ENCODE measurements at regions not wholly inside any gene's neighbourhood (a gene's known extent, or its start where the extent isn't known, plus 50 kb on each side); places are given as distances from the start of the nearest gene placed in this dataset.

DNA sequence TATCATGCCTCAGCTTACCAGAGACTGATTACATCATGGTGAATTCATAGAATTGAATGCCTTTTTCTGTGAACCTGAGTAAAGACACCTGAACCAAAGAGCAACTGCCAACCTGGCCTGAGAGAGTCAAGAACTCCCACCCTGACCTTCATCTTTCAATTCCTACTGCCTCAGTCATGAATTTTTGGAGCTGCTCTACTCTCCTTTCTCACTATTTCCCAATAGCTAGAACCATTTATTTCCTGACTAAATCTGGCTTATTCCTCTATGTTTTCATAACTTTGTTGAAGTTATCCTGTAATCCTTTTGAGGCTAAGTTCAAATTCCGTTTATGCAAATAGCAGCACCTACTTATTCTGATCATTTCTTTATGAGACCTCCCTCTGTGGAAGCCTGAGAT, 712.4 kb upstream of the UBE2E2 start:
- Histone ChIP-seq H3K4me3 (ENCODE audit: low read depth in 2 of 2, low read length in 1 of 2) (no peak overlapping the region), H2AFZ (ENCODE audit: low read depth) (no peak overlapping the region), H3K27me3 (ENCODE audit: insufficient read depth) (no peaks in the 10 kb centered on the region), H3K9me2 (no peaks in the 10 kb centered on the region), H4K20me1 (ENCODE audit: insufficient read depth) (no peaks in the 10 kb centered on the region), H3K4me2 (no peak overlapping the region), H3K9me3 (no peaks in the 10 kb centered on the region), H3F3A (replicated peaks; ENCODE audit: insufficient read depth) (no peaks in the 10 kb centered on the region), H3K9ac (no peak overlapping the region), H3K79me2 (ENCODE audit: insufficient read depth) (no peaks in the 10 kb centered on the region), H3K4me1 (ENCODE audit: control insufficient read depth in 1 of 2, insufficient read depth in 2 of 2, low read depth in 1 of 2, low read length in 1 of 2) (no peaks in the 10 kb centered on the region), H3K27ac (ENCODE audit: low read depth in 2 of 2, low read length in 1 of 2) (no peak overlapping the region), H3K36me3 (replicated peaks in 1 of 2; ENCODE audit: control insufficient read depth in 1 of 2, insufficient read depth in 2 of 2, low read length in 1 of 2) (no peaks in the 10 kb centered on the region)
- DNase-seq, result no peak
- POLR2A ChIA-PET, result no interaction called here
- WGBS (ENCODE audit: low lambda C conversion rate), result 24% methylated on average over 1 of the region's 1 CpG
- CTCF ChIA-PET, result interaction anchor here (1.2 to 1.4 kb wide), 2 partner anchors 12 to 40 kb away, joined by 3 read pairs; no protein-coding TSS in a partner anchor
- TF ChIP-seq TEAD4 (IDR thresholded peaks at IDR 0.05; ENCODE audit: borderline replicate concordance, insufficient read depth) (no peak), YY1 (IDR thresholded peaks at IDR 0.05; ENCODE audit: low read depth) (no peak), TCF12 (IDR thresholded peaks at IDR 0.05) (no peak), RXRA (IDR thresholded peaks at IDR 0.05; ENCODE audit: borderline replicate concordance, low read depth) (no peak), NRF1 (IDR thresholded peaks at IDR 0.05; ENCODE audit: low read depth, low read length) (no peak), RAD21 (IDR thresholded peaks at IDR 0.05; ENCODE audit: low read length) (no peak), NFIC (IDR thresholded peaks at IDR 0.05; ENCODE audit: borderline replicate concordance) (no peak), GATA2 (CRISPR knock-in tag; IDR thresholded peaks at IDR 0.05) (no peak)
- TF ChIP-seq, protein P1, sequence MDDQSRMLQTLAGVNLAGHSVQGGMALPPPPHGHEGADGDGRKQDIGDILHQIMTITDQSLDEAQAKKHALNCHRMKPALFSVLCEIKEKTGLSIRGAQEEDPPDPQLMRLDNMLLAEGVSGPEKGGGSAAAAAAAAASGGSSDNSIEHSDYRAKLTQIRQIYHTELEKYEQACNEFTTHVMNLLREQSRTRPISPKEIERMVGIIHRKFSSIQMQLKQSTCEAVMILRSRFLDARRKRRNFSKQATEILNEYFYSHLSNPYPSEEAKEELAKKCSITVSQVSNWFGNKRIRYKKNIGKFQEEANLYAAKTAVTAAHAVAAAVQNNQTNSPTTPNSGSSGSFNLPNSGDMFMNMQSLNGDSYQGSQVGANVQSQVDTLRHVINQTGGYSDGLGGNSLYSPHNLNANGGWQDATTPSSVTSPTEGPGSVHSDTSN (IDR thresholded peaks at IDR 0.05), result no peak
- TF ChIP-seq, protein P2, sequence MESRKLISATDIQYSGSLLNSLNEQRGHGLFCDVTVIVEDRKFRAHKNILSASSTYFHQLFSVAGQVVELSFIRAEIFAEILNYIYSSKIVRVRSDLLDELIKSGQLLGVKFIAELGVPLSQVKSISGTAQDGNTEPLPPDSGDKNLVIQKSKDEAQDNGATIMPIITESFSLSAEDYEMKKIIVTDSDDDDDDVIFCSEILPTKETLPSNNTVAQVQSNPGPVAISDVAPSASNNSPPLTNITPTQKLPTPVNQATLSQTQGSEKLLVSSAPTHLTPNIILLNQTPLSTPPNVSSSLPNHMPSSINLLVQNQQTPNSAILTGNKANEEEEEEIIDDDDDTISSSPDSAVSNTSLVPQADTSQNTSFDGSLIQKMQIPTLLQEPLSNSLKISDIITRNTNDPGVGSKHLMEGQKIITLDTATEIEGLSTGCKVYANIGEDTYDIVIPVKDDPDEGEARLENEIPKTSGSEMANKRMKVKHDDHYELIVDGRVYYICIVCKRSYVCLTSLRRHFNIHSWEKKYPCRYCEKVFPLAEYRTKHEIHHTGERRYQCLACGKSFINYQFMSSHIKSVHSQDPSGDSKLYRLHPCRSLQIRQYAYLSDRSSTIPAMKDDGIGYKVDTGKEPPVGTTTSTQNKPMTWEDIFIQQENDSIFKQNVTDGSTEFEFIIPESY (IDR thresholded peaks at IDR 0.05; ENCODE audit: borderline replicate concordance, low read depth), result no peak
- TF ChIP-seq, protein P3, sequence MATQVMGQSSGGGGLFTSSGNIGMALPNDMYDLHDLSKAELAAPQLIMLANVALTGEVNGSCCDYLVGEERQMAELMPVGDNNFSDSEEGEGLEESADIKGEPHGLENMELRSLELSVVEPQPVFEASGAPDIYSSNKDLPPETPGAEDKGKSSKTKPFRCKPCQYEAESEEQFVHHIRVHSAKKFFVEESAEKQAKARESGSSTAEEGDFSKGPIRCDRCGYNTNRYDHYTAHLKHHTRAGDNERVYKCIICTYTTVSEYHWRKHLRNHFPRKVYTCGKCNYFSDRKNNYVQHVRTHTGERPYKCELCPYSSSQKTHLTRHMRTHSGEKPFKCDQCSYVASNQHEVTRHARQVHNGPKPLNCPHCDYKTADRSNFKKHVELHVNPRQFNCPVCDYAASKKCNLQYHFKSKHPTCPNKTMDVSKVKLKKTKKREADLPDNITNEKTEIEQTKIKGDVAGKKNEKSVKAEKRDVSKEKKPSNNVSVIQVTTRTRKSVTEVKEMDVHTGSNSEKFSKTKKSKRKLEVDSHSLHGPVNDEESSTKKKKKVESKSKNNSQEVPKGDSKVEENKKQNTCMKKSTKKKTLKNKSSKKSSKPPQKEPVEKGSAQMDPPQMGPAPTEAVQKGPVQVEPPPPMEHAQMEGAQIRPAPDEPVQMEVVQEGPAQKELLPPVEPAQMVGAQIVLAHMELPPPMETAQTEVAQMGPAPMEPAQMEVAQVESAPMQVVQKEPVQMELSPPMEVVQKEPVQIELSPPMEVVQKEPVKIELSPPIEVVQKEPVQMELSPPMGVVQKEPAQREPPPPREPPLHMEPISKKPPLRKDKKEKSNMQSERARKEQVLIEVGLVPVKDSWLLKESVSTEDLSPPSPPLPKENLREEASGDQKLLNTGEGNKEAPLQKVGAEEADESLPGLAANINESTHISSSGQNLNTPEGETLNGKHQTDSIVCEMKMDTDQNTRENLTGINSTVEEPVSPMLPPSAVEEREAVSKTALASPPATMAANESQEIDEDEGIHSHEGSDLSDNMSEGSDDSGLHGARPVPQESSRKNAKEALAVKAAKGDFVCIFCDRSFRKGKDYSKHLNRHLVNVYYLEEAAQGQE (IDR thresholded peaks at IDR 0.05; ENCODE audit: low read depth, low read length), result no peak

DNA sequence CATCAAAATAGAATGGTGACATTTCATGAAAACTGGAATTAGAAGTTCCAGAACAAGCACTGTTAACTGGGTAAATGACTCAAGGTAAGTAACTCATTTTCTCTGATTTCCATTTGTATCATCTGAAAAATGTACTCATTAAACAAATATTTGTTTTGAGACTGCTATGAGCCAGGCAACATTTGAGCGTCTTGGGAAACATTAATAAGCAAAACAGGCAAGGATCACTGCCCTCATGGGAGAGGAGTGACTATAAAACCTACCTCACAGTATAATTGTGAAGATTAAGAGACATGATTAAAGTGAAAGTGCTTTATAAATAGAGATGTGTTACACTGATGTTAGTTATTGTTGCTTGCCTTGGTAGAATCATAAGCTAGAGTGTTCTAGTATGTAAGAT, 711.8 kb upstream of the UBE2E2 start:
- Histone ChIP-seq H3K4me2 (no peak overlapping the region), H3K27me3 (ENCODE audit: insufficient read depth) (no peaks in the 10 kb centered on the region), H3K4me1 (ENCODE audit: control insufficient read depth in 1 of 2, insufficient read depth in 2 of 2, low read depth in 1 of 2, low read length in 1 of 2) (no peaks in the 10 kb centered on the region), H4K20me1 (ENCODE audit: insufficient read depth) (no peaks in the 10 kb centered on the region), H3K27ac (ENCODE audit: low read depth in 2 of 2, low read length in 1 of 2) (no peak overlapping the region), H3K79me2 (ENCODE audit: insufficient read depth) (no peaks in the 10 kb centered on the region), H3K9me3 (no peaks in the 10 kb centered on the region), H3K9ac (no peak overlapping the region), H3K4me3 (ENCODE audit: low read depth in 2 of 2, low read length in 1 of 2) (no peak overlapping the region), H3K9me2 (no peaks in the 10 kb centered on the region), H2AFZ (ENCODE audit: low read depth) (no peak overlapping the region), H3K36me3 (replicated peaks in 1 of 2; ENCODE audit: control insufficient read depth in 1 of 2, insufficient read depth in 2 of 2, low read length in 1 of 2) (no peaks in the 10 kb centered on the region), H3F3A (replicated peaks; ENCODE audit: insufficient read depth) (no peaks in the 10 kb centered on the region)
- DNase-seq, result no peak
- ChIA-PET CTCF (interaction anchor here (1.4 kb wide), 1 partner anchor 39 kb away, joined by 3 read pairs; no protein-coding TSS in a partner anchor), POLR2A (no interaction called here)
- 8% methylated on average over 1 of the region's 1 CpG for WGBS (ENCODE audit: low lambda C conversion rate)
- no peak for TF ChIP-seq POLR2AphosphoS5 (IDR thresholded peaks at IDR 0.05; ENCODE audit: low read depth, low read length)
- TF ChIP-seq, protein P4, sequence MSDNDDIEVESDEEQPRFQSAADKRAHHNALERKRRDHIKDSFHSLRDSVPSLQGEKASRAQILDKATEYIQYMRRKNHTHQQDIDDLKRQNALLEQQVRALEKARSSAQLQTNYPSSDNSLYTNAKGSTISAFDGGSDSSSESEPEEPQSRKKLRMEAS (IDR thresholded peaks at IDR 0.05; ENCODE audit: low read depth), result no peak
- TF ChIP-seq JUND (IDR thresholded peaks at IDR 0.05), result no peak
- no peak for TF ChIP-seq MEF2A (IDR thresholded peaks at IDR 0.05; ENCODE audit: borderline replicate concordance, low read depth)
- no peak for TF ChIP-seq NRF1 (IDR thresholded peaks at IDR 0.05; ENCODE audit: low read depth, low read length)
- no peak for TF ChIP-seq FOXM1 (IDR thresholded peaks at IDR 0.05; ENCODE audit: low read depth)
- no peak for TF ChIP-seq RFX5 (IDR thresholded peaks at IDR 0.05; ENCODE audit: low read length)
- TF ChIP-seq, protein P1 (IDR thresholded peaks at IDR 0.05), result no peak
- no peak for TF ChIP-seq TAF1 (IDR thresholded peaks at IDR 0.05; ENCODE audit: borderline replicate concordance, low read depth, low read length)
- TF ChIP-seq SIN3A (IDR thresholded peaks at IDR 0.05; ENCODE audit: borderline replicate concordance, low read depth, low read length), result no peak
- no peak for TF ChIP-seq YY1 (IDR thresholded peaks at IDR 0.05; ENCODE audit: low read depth)
- no peak for TF ChIP-seq GABPA (IDR thresholded peaks at IDR 0.05; ENCODE audit: low read depth)
- no peak for TF ChIP-seq NFIC (IDR thresholded peaks at IDR 0.05; ENCODE audit: borderline replicate concordance)

Data from SK-N-SH (cell line).